Small intestine (tissue), 7 donors: ENCODE measurements at regions not wholly inside any gene's neighbourhood (a gene's known extent, or its start where the extent isn't known, plus 50 kb on each side); places are given as distances from the start of the nearest gene placed in this dataset.

ENCODE experiments used
- DNase-seq, 2 donors: peaks; one replicate each; pipeline versions ENCODE4 v3.0.0 to v3.0.0-alpha.2; 2013
- FAIRE-seq: peaks from 2 replicates; lab custom pipeline; 2012; peaks lifted over from hg19 to GRCh38; lab: Jason Lieb, UNC
- H3K27ac ChIP-seq, 3 donors: one replicate each; pipeline ENCODE4 v1.5.1; 2013; ENCODE audit warnings: low read length in 2 of 3, mild to moderate bottlenecking in 2 of 3, control low read depth in 1 of 3, inconsistent platforms in 1 of 3, low read depth in 1 of 3, moderate library complexity in 1 of 3
- H3K27me3 ChIP-seq, 3 donors: one replicate each; pipeline ENCODE4 v1.6.1; 2013; ENCODE audit warnings: low read length in 3 of 3, inconsistent platforms in 1 of 3; ENCODE audit not compliant: control insufficient read depth in 3 of 3, insufficient read depth in 3 of 3
- H3K36me3 ChIP-seq, 3 donors: one replicate each; pipeline ENCODE4 v1.6.1; 2013; ENCODE audit warnings: low read length in 3 of 3, inconsistent platforms in 1 of 3, low read depth in 1 of 3, mild to moderate bottlenecking in 1 of 3, moderate library complexity in 1 of 3; ENCODE audit not compliant: control insufficient read depth in 3 of 3, insufficient read depth in 2 of 3
- H3K4me1 ChIP-seq, 3 donors: one replicate each; pipeline ENCODE4 v1.6.1; 2013; ENCODE audit warnings: low read length in 2 of 3, inconsistent platforms in 1 of 3, low read depth in 1 of 3, mild to moderate bottlenecking in 1 of 3, moderate library complexity in 1 of 3; ENCODE audit not compliant: control insufficient read depth in 3 of 3, insufficient read depth in 2 of 3
- H3K4me3 ChIP-seq, 3 donors: one replicate each; pipeline ENCODE4 v1.5.1; 2013; ENCODE audit warnings: low read length in 3 of 3, control low read depth in 1 of 3, inconsistent platforms in 1 of 3, low read depth in 1 of 3, mild to moderate bottlenecking in 1 of 3, moderate library complexity in 1 of 3
- H3K9me3 ChIP-seq, 2 donors: one replicate each; pipeline ENCODE4 v1.6.1; 2013; ENCODE audit warnings: low read depth in 1 of 2, low read length in 1 of 2; ENCODE audit not compliant: control insufficient read depth in 2 of 2, insufficient read depth in 1 of 2
- WGBS, 3 donors: extraction: QIAGEN DNeasy Blood & Tissue Kit; methylation state at CpG; one replicate each; pipeline ENCODE4 v1.1.7; 2013; 5-methylcytosine and 5-hydroxymethylcytosine counted together
- donor health status: healthy with polysubstance abuse.
- donor health status: control.
- donor health status: control.
- donor health status: Bipolar disorder and iron deficiency.
- donor health status: healthy.

DNA sequence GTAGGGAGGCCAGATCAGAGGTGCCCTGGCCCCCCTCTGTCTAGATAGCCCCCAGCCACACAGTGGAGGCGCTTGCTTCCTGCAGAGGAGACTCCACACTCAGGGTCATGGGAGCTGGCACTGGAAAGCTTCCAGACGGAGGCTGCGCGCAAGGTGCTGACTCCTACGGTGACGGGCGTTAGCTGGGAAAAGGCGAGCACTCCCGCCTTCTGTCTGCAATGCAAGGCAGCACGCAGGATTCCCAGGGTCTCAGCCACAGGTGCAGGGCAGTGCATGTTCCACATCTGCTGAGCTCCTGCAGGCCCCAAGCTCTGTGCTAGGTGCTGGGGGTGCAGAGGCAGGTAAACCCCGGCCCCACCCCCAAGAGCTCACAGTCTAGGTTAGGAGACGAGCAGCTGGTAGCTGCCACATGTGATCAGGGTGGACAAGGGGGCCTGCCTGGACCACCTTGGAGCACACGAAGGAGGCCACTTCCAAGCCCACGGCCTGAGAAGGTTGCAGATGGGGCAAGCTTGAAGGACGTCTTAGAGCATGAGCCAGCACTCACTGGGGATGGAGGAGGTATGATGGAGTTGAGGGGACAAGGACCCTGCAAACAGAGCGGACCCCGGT, 310.9 kb upstream of the DIO3 start:
- no peaks in the 10 kb centered on the region for H3K4me1 ChIP-seq
- no peak overlapping the region for H3K27ac ChIP-seq
- H3K9me3 ChIP-seq = no peaks in the 10 kb centered on the region
- FAIRE-seq (no peak), DNase-seq (no peak)
- no peaks in the 10 kb centered on the region for H3K27me3 ChIP-seq
- no peak overlapping the region for H3K4me3 ChIP-seq
- WGBS, 3 donors = 75 to 86% (median 81%) methylated on average over 17 of the region's 17 CpGs
- no peaks in the 10 kb centered on the region for H3K36me3 ChIP-seq

DNA sequence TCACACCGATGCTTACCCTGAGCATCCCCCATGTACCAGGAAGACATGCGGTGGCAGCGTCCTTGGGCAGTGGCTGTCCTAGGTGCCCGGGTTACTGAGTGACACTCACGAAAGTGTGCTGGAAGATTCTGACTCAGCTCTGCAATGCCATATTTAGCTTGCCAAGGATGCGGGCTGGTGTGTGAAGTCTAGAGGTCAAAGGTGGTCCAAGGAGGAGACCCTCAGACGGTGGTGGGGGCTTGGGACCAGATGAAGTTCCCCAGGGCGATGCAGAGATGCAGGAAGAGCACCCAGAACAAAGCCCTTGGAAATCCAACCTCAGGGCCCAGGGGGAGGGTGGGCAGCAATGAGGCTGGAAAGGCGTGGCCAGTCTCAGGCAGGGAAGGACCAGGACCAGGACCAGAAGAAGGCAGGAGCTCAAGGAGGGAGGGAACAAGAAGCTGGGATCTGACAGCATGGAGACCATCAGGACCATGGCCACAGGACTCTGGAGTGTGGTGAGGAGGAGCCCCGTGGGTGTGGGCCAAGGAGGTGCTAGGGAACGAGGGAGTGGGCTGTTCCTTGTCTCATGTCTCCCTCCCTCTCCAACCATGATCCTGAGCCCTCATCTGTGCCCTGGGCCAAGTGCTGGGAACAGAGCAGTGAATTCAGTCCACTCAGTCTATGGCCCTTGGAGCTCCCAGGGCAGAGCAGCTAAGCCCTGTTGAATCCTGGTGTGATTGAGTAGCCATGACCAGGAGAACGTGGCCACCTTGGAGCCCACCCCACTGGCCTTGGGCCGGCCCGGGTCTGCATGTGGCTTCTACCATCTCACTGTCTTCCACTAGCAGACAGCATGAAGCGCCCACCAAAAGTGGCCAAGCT, 310.1 kb upstream of the DIO3 start:
- Histone ChIP-seq H3K4me3 (no peak overlapping the region), H3K4me1 (no peaks in the 10 kb centered on the region), H3K27me3 (no peaks in the 10 kb centered on the region), H3K27ac (no peak overlapping the region), H3K36me3 (no peaks in the 10 kb centered on the region), H3K9me3 (no peaks in the 10 kb centered on the region)
- WGBS, 3 donors = 74 to 88% (median 79%) methylated on average over 15 of the region's 15 CpGs
- no peak for FAIRE-seq
- DNase-seq = no peak

DNA sequence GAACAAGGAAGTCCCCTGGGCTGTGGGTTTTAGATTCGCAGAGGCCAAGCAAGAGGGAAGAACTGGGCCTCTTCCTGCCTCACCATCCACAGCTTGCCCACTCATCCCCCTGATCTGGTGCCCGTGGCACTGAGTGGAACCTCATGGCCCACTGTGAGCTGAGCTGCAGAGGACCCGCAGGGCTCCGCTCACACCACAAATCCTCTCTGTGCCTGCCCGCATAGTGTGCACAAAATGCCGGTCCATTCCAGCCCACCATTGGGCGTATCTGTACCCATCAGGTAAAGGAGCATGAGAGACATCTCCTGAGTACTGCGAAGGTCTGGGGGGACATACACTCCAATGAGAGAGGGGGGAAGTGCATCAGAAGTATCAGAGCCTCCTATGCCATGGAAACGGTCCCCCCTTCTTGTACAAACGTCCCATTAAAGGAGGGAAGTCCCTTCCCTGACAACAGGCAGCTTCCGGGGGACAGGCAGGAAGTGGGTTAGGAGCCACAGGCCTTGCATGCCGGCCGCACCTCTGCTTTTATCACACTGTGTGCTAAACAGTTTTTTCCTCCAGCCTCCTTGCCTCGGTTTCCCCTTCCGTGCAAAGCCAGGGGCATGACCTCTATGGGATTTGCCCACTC, 309.4 kb upstream of the DIO3 start:
- H3K36me3 ChIP-seq = no peaks in the 10 kb centered on the region
- no peak overlapping the region for H3K4me3 ChIP-seq
- DNase-seq (no peak), FAIRE-seq (no peak)
- no peaks in the 10 kb centered on the region for H3K4me1 ChIP-seq
- H3K9me3 ChIP-seq = no peaks in the 10 kb centered on the region
- H3K27ac ChIP-seq = no peak overlapping the region
- H3K27me3 ChIP-seq = peaks cover 0 to under 1% (median 0%) of the 10 kb centered on the region in 3 donors
- 76 to 78% (median 77%) methylated on average over 15 of the region's 15 CpGs for WGBS, 3 donors

DNA sequence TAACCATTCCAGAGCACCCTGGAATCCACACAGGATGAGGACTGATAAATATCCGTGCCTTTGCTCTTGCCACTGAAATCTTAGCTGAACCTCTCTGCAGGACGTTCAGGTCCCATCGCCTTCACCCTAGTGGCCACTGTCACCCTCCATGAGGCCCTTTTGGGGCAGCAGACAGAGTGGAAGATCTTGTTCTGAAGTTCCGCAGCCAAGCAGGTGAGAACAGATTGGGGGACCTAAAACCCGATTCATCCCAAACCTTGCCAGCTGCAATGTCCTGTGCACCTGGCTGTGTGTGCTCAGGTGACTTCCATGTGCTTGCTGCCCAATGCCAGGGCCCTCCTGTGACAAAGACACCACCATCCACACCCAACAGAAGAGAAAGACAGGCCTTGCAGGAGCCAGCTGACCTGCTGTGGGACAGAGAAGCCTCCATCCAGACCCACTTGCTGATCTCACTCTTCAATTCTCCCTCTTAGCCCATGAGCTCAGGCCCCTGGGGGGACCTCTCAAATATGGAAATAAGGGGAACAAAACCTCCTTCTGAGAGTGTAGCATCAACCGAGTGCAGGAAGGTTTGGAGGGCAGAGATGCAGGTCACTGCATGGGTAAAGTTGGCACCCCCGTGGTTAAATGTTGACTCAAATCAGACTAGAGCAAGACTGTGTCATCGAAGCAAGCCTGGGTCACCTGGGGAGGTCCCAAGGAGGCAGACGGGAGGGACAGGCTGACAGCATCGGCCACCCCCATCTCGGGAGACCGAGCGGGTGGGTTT, 308.7 kb upstream of the DIO3 start:
- DNase-seq (no peak), FAIRE-seq (no peak)
- H3K4me1 ChIP-seq = no peaks in the 10 kb centered on the region
- WGBS, 3 donors = 78 to 87% (median 82%) methylated on average over 13 of the region's 13 CpGs
- no peaks in the 10 kb centered on the region for H3K36me3 ChIP-seq
- no peak overlapping the region for H3K27ac ChIP-seq
- H3K9me3 ChIP-seq = no peaks in the 10 kb centered on the region
- no peak overlapping the region for H3K4me3 ChIP-seq
- H3K27me3 ChIP-seq = peaks cover 0 to 5% (median 0%) of the 10 kb centered on the region in 3 donors

DNA sequence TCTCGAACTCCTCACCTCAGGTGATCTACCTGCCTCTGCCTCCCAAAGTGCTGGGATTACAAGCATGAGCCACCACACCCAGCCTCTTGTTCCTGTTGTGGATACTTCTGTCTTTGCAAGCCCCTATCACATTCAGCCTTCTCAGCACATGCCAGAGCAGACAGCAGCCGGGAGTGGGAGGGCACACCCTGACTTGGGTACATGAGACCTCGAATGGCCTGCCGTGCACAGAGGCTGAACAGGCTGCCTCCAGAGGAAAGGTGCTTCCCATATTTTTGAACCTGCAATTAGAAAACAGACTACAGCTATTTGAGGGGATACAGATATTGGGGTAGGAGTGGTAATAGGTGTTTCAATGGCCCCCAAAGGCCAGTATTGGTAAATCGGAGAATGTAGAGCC, 307.3 kb upstream of the DIO3 start:
- Histone ChIP-seq H3K27me3 (peaks cover 0 to 5% (median 0%) of the 10 kb centered on the region in 3 donors), H3K9me3 (no peaks in the 10 kb centered on the region), H3K36me3 (no peaks in the 10 kb centered on the region), H3K4me3 (no peak overlapping the region), H3K27ac (no peak overlapping the region), H3K4me1 (no peaks in the 10 kb centered on the region)
- FAIRE-seq = no peak
- WGBS, 3 donors = 81 to 91% (median 91%) methylated on average over 5 of the region's 5 CpGs
- no peak for DNase-seq

DNA sequence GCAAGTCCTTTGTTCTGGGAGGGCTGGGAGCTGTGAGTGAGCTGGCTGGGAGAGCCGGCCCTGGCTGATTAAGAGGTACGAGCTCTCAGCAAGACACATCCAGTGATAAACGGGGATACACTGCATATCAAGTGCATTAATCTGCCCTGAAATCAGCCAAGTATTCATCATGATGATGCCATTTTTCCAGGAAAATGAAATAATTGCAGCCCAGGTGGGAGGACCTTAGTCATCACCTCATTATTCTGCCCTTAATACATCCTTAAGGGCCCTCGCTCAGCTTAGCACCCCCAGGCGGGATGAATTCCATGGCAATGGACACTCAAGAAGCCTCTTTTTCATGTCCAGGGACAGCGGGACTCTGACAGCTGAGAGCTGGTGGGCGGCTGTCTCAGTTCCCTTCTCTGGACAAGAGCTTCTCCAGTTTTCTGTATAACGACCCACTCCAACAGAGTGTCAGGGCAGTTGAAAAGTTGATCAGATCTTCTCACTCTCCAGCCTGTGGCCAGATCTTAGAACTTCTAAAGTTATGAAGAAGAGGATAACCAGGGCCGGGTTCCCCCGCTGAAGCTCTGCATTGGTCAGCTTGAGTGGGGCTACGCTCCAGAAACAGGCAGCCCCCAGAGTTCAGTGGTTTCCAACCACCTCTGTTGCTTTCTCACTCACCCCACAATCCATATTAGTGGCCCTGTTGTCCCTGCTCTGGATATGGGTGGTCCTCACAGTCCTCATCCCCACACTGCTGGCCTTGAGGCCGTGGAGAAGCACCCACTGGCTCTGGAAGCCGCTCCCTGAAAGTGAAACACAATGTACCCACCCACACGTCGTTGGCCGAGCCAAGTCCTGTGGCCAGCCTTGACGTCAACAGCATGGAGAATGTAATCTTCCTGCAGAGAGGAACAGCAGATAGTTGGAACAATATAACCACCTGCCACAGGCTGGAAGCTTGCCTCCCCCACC, 306.2 kb upstream of the DIO3 start:
- WGBS, 3 donors = 67 to 71% (median 67%) methylated on average over 17 of the region's 17 CpGs

DNA sequence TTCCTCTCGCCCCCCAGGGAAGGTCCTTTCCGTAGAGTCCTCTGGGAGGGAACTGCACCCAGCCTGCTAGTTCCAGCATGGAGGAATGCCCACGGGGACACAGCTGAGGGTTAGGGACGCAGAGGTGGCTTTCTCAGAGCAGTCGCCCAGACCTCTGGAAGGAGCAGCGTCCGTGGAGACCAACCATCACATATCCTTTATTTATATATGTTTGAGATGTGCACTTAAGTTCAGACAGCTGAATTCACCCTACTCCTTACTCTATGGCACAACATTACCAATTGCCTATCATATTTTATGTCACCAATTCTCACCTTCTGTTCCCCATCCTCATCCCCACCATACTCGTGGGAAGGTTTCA, 305.6 kb upstream of the DIO3 start:
- DNase-seq (no peak), FAIRE-seq (no peak)
- WGBS, 3 donors = 68 to 80% (median 68%) methylated on average over 8 of the region's 8 CpGs
- no peaks in the 10 kb centered on the region for H3K4me1 ChIP-seq
- no peaks in the 10 kb centered on the region for H3K9me3 ChIP-seq
- no peak overlapping the region for H3K27ac ChIP-seq
- no peaks in the 10 kb centered on the region for H3K36me3 ChIP-seq
- H3K4me3 ChIP-seq = no peak overlapping the region
- H3K27me3 ChIP-seq = peaks cover 0 to 7% (median 0%) of the 10 kb centered on the region in 3 donors

More for the DNA sequence above, 306.2 kb upstream of the DIO3 start:
- DNase-seq = no peak
- H3K9me3 ChIP-seq = no peaks in the 10 kb centered on the region
- no peak overlapping the region for H3K4me3 ChIP-seq
- no peak for FAIRE-seq
- no peaks in the 10 kb centered on the region for H3K36me3 ChIP-seq
- H3K27me3 ChIP-seq = peaks cover 0 to 7% (median 0%) of the 10 kb centered on the region in 3 donors
- H3K4me1 ChIP-seq = no peaks in the 10 kb centered on the region
- H3K27ac ChIP-seq = no peak overlapping the region
